ENCODE measurements at regions not wholly inside any gene's neighbourhood (a gene's known extent, or its start where the extent isn't known, plus 50 kb on each side); places are given as distances from the start of the nearest gene placed in this dataset.

DNA sequence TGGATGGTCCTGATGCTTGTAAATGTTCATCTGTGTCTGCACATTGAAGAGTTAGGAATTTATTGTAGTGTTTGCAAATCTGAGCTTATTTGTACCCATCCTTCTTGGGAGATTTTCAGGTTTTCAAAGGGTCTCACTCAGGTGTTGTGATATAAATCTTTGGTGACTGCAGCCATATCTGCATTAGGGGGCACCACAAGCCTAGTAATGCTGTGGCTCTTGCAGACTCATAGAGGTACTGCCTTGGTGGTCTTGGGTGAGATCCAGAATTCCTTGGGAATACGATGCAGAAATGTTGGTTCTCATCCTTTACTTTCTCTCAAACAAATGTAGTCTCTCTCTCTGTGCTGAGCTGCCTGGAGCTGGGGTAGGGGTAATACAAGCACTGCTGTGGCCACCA lies 405.9 kb downstream of the TTLL7 start:
- Histone ChIP-seq H3K4me1 (no peaks in the 10 kb centered on the region), H3K4me3 (no peak overlapping the region), H3K27me3 (ENCODE audit: low read depth) (no peaks in the 10 kb centered on the region), H3K36me3 (no peaks in the 10 kb centered on the region), H3K27ac (replicated peaks) (no peak overlapping the region), H3K9me3 (replicated peaks) (peaks cover 9% of the 10 kb centered on the region)
- TF ChIP-seq, protein P1, sequence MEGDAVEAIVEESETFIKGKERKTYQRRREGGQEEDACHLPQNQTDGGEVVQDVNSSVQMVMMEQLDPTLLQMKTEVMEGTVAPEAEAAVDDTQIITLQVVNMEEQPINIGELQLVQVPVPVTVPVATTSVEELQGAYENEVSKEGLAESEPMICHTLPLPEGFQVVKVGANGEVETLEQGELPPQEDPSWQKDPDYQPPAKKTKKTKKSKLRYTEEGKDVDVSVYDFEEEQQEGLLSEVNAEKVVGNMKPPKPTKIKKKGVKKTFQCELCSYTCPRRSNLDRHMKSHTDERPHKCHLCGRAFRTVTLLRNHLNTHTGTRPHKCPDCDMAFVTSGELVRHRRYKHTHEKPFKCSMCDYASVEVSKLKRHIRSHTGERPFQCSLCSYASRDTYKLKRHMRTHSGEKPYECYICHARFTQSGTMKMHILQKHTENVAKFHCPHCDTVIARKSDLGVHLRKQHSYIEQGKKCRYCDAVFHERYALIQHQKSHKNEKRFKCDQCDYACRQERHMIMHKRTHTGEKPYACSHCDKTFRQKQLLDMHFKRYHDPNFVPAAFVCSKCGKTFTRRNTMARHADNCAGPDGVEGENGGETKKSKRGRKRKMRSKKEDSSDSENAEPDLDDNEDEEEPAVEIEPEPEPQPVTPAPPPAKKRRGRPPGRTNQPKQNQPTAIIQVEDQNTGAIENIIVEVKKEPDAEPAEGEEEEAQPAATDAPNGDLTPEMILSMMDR (IDR thresholded peaks at IDR 0.05; ENCODE audit: borderline replicate concordance), result no peak
- DNase-seq, result no peak
- intact Hi-C loops (cut with micrococcal nuclease), result no loop called here

DNA sequence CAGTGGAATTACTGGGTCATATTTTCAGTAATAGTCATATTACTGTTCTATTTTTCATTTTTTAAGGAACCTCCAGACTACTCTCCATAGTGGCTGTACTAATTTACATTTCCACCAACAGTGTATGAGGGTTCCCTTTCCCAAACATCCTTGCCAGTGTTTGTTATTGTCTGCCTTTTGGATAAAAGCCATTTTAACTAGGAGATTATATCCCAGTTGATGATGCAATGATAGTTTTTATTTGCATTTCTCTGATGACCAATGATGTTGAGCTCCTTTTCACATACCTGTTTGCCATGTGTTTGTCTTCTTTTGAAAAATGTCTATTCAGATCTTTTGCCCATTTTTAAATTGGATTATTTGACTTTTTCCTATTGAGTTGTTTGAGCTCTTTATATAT lies 410.8 kb downstream of the TTLL7 start:
- TF ChIP-seq, protein P1 (IDR thresholded peaks at IDR 0.05; ENCODE audit: borderline replicate concordance), result no peak

DNA sequence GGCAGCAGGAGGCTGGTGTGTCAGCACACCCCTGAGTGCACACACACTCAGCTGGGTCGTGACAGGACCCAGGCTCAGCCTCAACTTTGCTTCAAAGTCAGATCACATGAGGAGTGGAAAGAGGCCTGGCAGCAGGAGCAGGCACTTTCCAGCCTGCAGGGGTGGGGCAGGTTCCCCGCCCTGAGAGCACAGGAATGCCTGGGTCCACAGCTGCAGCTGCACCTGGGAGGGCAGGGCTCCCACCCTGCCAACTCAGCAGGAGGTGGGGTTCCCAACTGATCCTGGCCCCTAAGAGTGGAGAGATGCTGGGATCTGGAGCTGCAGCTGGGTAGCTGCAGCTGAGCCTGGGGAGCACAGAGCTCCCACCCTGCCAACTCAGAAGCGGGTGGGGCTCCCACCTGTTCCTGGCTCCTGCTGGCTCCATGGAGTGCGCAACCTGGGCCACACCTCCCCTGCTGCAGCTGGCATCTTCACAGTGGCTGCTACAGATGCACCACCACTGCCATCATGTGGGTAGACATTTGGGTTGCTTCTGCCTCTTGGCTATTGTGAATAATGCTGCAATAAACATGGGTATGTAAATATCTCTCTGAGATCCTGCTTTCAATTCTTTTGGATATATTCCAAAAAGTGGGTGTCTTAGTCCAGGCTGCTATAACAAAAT lies 415.4 kb downstream of the TTLL7 start:
- Histone ChIP-seq H3K27ac (replicated peaks) (no peak overlapping the region), H3K27me3 (ENCODE audit: low read depth) (no peaks in the 10 kb centered on the region), H3K9me3 (replicated peaks) (peaks cover 34% of the 10 kb centered on the region), H3K36me3 (no peaks in the 10 kb centered on the region), H3K4me1 (no peaks in the 10 kb centered on the region), H3K4me3 (no peak overlapping the region)
- DNase-seq, result no peak
- intact Hi-C loops (cut with micrococcal nuclease), result no loop called here
- TF ChIP-seq, protein P1 (IDR thresholded peaks at IDR 0.05; ENCODE audit: borderline replicate concordance), result peak; percentile 48

More for the DNA sequence above, 410.8 kb downstream of the TTLL7 start:
- intact Hi-C loops (cut with micrococcal nuclease), result no loop called here
- Histone ChIP-seq H3K36me3 (no peaks in the 10 kb centered on the region), H3K4me3 (no peak overlapping the region), H3K4me1 (no peaks in the 10 kb centered on the region), H3K27ac (replicated peaks) (no peak overlapping the region), H3K27me3 (ENCODE audit: low read depth) (no peaks in the 10 kb centered on the region), H3K9me3 (replicated peaks) (peaks cover 12% of the 10 kb centered on the region)
- DNase-seq, result no peak

DNA sequence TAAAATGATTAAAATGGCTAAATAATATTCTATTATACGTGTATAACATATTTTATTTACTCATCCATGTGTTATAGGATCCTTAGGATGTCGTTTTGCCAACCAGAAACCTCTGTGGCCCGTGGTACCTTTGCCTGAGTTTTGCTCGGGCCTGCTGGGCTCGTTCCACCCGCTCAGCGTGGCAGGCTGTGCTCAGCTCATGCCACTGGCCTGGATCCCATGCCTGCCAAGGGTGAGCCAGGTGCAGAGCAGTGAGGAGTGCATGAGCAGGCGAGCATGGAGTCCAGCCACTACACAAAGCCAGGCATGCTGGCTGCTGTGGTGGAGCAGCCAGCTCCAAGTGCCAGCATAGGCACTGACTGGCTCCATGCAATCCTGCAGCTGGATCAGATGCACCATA lies 417.2 kb downstream of the TTLL7 start:
- H3K27ac ChIP-seq (replicated peaks), result no peak overlapping the region
- intact Hi-C loops (cut with micrococcal nuclease), result no loop called here
- H3K4me3 ChIP-seq, result no peak overlapping the region
- no peak for DNase-seq
- H3K36me3 ChIP-seq, result no peaks in the 10 kb centered on the region
- H3K9me3 ChIP-seq (replicated peaks), result peaks cover 27% of the 10 kb centered on the region
- no peaks in the 10 kb centered on the region for H3K27me3 ChIP-seq (ENCODE audit: low read depth)
- TF ChIP-seq, protein P1 (IDR thresholded peaks at IDR 0.05; ENCODE audit: borderline replicate concordance), result no peak
- no peaks in the 10 kb centered on the region for H3K4me1 ChIP-seq

DNA sequence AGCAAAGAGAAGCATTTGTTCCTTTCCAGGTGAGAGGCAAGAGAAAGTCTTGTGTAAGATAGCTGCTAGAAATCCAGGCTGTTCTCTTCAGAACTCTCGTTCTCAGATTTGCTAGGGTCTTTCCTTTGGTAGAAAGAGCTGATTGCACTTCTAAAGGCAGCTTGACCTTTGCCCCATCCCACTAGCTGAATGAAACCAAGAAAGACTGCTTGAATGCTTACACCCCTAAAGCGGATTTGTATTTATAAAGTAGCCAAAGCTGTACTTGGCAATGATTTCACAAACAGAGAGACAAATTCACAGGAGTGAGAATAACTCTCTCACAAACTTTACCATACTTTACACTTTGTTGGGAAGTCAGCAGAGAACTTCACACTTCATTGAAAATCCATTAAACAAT lies 424.1 kb downstream of the TTLL7 start:
- Histone ChIP-seq H3K36me3 (no peaks in the 10 kb centered on the region), H3K4me1 (no peaks in the 10 kb centered on the region), H3K9me3 (replicated peaks) (peaks cover 7% of the 10 kb centered on the region), H3K27ac (replicated peaks) (no peak overlapping the region), H3K4me3 (no peak overlapping the region), H3K27me3 (ENCODE audit: low read depth) (no peaks in the 10 kb centered on the region)
- intact Hi-C loops (cut with micrococcal nuclease), result no loop called here
- TF ChIP-seq, protein P1 (IDR thresholded peaks at IDR 0.05; ENCODE audit: borderline replicate concordance), result no peak
- DNase-seq, result no peak

Measured in left ventricle myocardium inferior (tissue), 1 donor.